ENCODE measurements at regions not wholly inside any gene's neighbourhood (a gene's known extent, or its start where the extent isn't known, plus 50 kb on each side); places are given as distances from the start of the nearest gene placed in this dataset.

DNA sequence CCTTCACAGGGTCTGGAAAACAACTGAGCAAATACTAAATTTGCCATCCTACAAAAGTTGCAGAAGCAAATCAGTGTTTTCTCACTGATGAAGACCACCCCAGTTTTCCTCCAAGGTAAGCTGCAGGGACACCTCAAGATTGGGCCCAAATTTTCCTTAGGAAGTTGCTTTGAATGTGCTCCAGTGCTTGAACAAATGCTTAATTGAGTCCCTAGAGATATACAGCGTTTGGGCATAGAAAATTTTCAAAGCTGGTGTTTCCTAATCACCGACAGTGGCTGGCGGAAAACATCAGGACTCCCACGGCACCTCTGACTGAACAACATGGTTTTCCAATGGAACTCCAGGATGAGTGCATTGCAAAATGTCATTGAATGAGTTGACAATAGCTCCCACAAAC is 92.5 kb upstream of the HMGA2 start:
- TF ChIP-seq, protein P1, sequence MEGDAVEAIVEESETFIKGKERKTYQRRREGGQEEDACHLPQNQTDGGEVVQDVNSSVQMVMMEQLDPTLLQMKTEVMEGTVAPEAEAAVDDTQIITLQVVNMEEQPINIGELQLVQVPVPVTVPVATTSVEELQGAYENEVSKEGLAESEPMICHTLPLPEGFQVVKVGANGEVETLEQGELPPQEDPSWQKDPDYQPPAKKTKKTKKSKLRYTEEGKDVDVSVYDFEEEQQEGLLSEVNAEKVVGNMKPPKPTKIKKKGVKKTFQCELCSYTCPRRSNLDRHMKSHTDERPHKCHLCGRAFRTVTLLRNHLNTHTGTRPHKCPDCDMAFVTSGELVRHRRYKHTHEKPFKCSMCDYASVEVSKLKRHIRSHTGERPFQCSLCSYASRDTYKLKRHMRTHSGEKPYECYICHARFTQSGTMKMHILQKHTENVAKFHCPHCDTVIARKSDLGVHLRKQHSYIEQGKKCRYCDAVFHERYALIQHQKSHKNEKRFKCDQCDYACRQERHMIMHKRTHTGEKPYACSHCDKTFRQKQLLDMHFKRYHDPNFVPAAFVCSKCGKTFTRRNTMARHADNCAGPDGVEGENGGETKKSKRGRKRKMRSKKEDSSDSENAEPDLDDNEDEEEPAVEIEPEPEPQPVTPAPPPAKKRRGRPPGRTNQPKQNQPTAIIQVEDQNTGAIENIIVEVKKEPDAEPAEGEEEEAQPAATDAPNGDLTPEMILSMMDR (IDR thresholded peaks at IDR 0.05; ENCODE audit: poor library complexity): no peak
- TF ChIP-seq EZH2 (IDR thresholded peaks at IDR 0.05; ENCODE audit: borderline replicate concordance) (no peak), EZH2phosphoT487 (IDR thresholded peaks at IDR 0.05; ENCODE audit: low read depth, severe bottlenecking, unreplicated experiment) (no peak)

Data from hepatocyte (in vitro differentiated cells).